Activated T-helper 17 cell treated with anti-CD3 and anti-CD28 coated beads, Interleukin-2, amount 50 U/mL, for 72 hours (primary cell): ENCODE measurements at regions not wholly inside any gene's neighbourhood (a gene's known extent, or its start where the extent isn't known, plus 50 kb on each side); places are given as distances from the start of the nearest gene placed in this dataset.

Source experiments
- ATAC-seq: fragments of 150-1000 bp; cut with Tn5 transposase; replicated peaks from 2 replicates; pipeline ENCODE4 v1.10.0; 2021; ENCODE audit warnings: mild to moderate bottlenecking, moderate library complexity
- H3K27ac Mint-ChIP-seq: one replicate; pipeline ENCODE4 v1.8.0; 2022; ENCODE audit warnings: mixed read lengths
- H3K27me3 Mint-ChIP-seq: one replicate; pipeline ENCODE4 v1.8.0; 2022; ENCODE audit warnings: mixed read lengths
- H3K36me3 Mint-ChIP-seq: one replicate; pipeline ENCODE4 v1.8.0; 2022; ENCODE audit warnings: low read depth, mild to moderate bottlenecking, mixed read lengths
- H3K4me1 Mint-ChIP-seq: one replicate; pipeline ENCODE4 v1.8.0; 2022; ENCODE audit warnings: mixed read lengths
- H3K4me3 Mint-ChIP-seq: one replicate; pipeline ENCODE4 v1.8.0; 2022; ENCODE audit warnings: mild to moderate bottlenecking, mixed read lengths
- H3K9me3 Mint-ChIP-seq: one replicate; pipeline ENCODE4 v1.8.0; 2022; ENCODE audit warnings: mixed read lengths

DNA sequence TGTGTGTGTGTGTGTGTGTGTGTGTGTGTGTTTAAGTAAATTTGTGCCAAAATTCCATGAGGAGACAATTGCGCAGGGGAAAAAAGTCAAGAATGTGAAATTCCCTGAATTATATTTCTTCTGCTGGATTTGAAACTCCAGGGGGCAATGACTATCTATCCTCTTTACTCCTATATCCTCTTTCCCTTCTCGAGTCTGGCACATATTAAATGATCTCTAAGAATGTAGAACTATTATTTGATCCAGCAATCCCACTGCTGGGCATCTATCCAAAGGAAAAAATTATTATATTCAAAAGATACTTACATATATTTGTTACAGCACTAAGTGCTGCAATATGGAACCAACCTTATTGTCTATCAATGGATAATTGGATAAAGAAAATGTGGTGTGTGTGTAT, 350.1 kb upstream of the ADAMTS9 start:
- Mint-ChIP-seq H3K27me3 (no peaks in the 10 kb centered on the region), H3K36me3 (no peaks in the 10 kb centered on the region), H3K9me3 (peaks cover 12% of the 10 kb centered on the region), H3K4me3 (no peak overlapping the region), H3K4me1 (no peaks in the 10 kb centered on the region), H3K27ac (no peak overlapping the region)
- ATAC-seq = no peak

- no peaks in the 10 kb centered on the region for H3K4me1 Mint-ChIP-seq
- H3K9me3 Mint-ChIP-seq = peaks cover 15% of the 10 kb centered on the region
- H3K4me3 Mint-ChIP-seq = no peak overlapping the region
- no peak overlapping the region for H3K27ac Mint-ChIP-seq
- no peak for ATAC-seq
- H3K36me3 Mint-ChIP-seq = no peaks in the 10 kb centered on the region
- no peaks in the 10 kb centered on the region for H3K27me3 Mint-ChIP-seq
Observed at GRCh38 chr3:65035246-65035645, 347.4 kb upstream of the ADAMTS9 start.

GRCh38 chr3:65033576-65033975, 345.8 kb upstream of the ADAMTS9 start:
- no peak overlapping the region for H3K27ac Mint-ChIP-seq
- H3K4me3 Mint-ChIP-seq = no peak overlapping the region
- ATAC-seq = no peak
- H3K36me3 Mint-ChIP-seq = no peaks in the 10 kb centered on the region
- no peaks in the 10 kb centered on the region for H3K27me3 Mint-ChIP-seq
- peaks cover 18% of the 10 kb centered on the region for H3K9me3 Mint-ChIP-seq
- no peaks in the 10 kb centered on the region for H3K4me1 Mint-ChIP-seq

DNA sequence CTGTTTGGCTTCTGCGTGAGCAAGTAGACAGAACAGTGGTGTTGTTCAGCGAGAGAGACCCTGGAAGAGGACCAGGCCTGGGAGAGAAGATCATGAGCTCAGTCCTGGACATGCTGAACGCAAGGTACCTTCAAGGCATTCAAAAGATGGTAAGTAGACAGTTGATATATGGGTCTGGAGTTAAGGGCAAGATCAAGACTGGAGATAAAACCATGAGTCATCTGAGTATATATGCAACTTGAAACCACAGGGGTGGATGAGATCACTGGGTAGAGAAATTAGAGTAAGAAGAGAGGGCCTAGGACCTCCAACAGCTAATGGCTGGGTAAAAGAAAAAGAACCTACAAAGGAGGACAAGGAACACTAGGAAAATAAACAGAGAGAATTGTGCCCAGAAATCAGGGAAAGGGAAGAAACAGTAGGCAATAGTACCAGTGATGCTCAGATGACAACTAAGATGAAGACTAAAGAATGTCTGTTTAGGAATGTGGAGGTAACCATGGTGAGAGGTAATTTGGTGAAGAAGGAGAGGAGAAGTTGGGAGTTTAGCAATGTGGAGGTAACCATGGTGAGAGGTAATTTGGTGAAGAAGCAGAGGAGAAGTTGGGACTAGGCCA, 343.2 kb upstream of the ADAMTS9 start:
- H3K27me3 Mint-ChIP-seq = no peaks in the 10 kb centered on the region
- no peak overlapping the region for H3K4me3 Mint-ChIP-seq
- ATAC-seq = no peak
- no peaks in the 10 kb centered on the region for H3K4me1 Mint-ChIP-seq
- no peak overlapping the region for H3K27ac Mint-ChIP-seq
- no peaks in the 10 kb centered on the region for H3K36me3 Mint-ChIP-seq
- peaks cover 19% of the 10 kb centered on the region for H3K9me3 Mint-ChIP-seq

DNA sequence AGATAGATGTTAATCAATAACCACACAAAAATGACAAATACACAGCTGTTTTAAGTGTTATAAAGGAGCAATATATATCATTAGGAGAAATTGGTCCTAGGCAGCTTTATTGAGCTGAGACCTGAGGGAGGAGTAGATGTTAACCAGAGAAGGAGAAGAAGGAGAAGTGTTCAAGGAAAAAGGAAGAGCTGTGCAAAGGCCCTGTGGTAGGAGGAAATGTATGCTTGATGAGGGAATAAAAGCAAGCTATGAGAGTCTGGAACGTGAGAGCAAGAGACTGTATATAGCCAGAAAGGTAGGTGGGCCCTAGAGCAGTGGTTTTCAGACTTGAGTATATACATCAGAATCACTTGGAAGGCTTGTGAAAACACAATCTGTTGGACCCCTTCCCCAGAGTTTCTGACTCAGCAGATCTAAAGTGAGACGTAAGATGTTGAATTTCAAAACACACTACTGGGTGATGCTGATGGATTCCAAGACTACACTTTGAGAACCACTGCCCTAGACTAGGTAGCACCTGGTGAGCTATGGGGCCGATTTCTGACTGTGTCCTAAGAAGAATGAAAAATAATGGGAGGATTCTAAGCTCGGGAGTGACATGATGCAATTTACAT, 342.3 kb upstream of the ADAMTS9 start:
- H3K36me3 Mint-ChIP-seq = no peaks in the 10 kb centered on the region

DNA sequence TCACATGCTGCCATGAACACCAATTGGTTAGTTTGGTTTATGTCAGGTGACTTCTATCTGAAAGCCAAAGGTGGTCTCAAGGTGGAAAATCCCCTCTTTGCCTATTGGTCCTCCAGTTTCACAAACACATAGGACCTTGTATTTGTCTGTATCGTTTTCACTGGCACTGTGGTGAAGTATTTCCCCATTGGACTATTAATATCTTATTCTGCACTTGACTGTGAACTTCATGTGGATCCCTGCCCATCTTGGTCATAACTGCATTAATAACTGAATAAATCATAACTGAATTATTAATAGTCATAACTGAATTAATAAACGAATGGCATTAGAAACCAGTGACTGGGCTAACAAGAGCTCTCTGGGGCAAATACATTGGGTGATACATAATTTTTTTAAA, 341.3 kb upstream of the ADAMTS9 start:
- no peak overlapping the region for H3K4me3 Mint-ChIP-seq
- peaks cover 28% of the 10 kb centered on the region for H3K9me3 Mint-ChIP-seq
- H3K27me3 Mint-ChIP-seq = no peaks in the 10 kb centered on the region
- H3K27ac Mint-ChIP-seq = no peak overlapping the region
- H3K36me3 Mint-ChIP-seq = no peaks in the 10 kb centered on the region
- no peaks in the 10 kb centered on the region for H3K4me1 Mint-ChIP-seq
- ATAC-seq = no peak

More for the DNA sequence above, 342.3 kb upstream of the ADAMTS9 start:
- Mint-ChIP-seq H3K4me1 (no peaks in the 10 kb centered on the region), H3K4me3 (no peak overlapping the region), H3K27ac (no peak overlapping the region), H3K27me3 (no peaks in the 10 kb centered on the region), H3K9me3 (peaks cover 23% of the 10 kb centered on the region)
- no peak for ATAC-seq

- ATAC-seq = no peak
- Mint-ChIP-seq H3K4me1 (no peaks in the 10 kb centered on the region), H3K27ac (no peak overlapping the region), H3K4me3 (no peak overlapping the region), H3K9me3 (peaks cover 31% of the 10 kb centered on the region), H3K36me3 (no peaks in the 10 kb centered on the region), H3K27me3 (no peaks in the 10 kb centered on the region)
Observed at GRCh38 chr3:65028024-65028423, 340.2 kb upstream of the ADAMTS9 start.

DNA sequence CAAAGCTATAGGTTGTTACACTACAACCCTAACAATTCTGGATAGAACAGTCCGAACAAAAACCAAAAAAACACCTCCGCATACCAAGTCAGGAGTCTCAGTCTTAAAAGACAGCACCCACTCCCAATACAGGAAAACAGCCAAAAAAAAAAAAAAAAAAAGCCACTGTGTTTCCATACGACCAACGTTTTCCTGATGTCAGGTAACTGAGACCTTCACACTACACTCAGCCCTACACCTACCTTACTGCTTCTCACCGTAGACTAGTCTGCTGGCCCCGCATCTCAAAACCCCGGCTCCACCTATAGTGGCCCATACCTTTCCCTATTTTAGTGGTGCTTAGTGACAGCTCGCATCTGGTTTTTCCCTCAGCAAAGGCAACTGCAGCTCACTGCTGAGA, 339.5 kb upstream of the ADAMTS9 start:
- no peaks in the 10 kb centered on the region for H3K27me3 Mint-ChIP-seq
- no peak for ATAC-seq
- no peak overlapping the region for H3K4me3 Mint-ChIP-seq
- no peaks in the 10 kb centered on the region for H3K36me3 Mint-ChIP-seq
- H3K9me3 Mint-ChIP-seq = peaks cover 31% of the 10 kb centered on the region
- H3K27ac Mint-ChIP-seq = no peak overlapping the region
- no peaks in the 10 kb centered on the region for H3K4me1 Mint-ChIP-seq

GRCh38 chr3:65026151-65026550, 338.4 kb upstream of the ADAMTS9 start:
- H3K9me3 Mint-ChIP-seq = peaks cover 30% of the 10 kb centered on the region
- H3K36me3 Mint-ChIP-seq = no peaks in the 10 kb centered on the region
- no peaks in the 10 kb centered on the region for H3K4me1 Mint-ChIP-seq

DNA sequence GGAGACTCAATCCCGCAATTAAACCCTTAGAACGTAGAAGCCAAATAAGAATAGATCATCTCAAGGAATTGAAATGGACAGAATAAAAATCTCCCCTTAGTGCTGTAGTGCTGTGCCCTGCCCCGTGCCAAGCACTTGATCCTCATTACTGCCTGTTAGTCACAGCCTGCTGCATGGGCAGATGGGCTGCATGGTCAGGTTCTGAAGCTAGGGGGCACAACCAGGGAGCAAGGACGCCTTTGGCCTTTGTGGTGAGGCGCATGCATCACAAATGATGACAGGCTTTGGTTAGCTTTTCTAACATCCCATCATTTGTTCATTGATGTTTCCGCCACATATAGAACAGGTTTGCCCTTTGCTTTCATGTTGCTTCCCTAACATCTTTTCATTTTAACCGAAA, 336.3 kb upstream of the ADAMTS9 start:
- H3K36me3 Mint-ChIP-seq = no peaks in the 10 kb centered on the region
- H3K9me3 Mint-ChIP-seq = peaks cover 16% of the 10 kb centered on the region
- no peak for ATAC-seq
- no peak overlapping the region for H3K27ac Mint-ChIP-seq
- no peak overlapping the region for H3K4me3 Mint-ChIP-seq
- H3K4me1 Mint-ChIP-seq = no peaks in the 10 kb centered on the region
- H3K27me3 Mint-ChIP-seq = no peaks in the 10 kb centered on the region

More at GRCh38 chr3:65026151-65026550, 338.4 kb upstream of the ADAMTS9 start:
- no peaks in the 10 kb centered on the region for H3K27me3 Mint-ChIP-seq
- no peak overlapping the region for H3K27ac Mint-ChIP-seq
- H3K4me3 Mint-ChIP-seq = no peak overlapping the region
- no peak for ATAC-seq

DNA sequence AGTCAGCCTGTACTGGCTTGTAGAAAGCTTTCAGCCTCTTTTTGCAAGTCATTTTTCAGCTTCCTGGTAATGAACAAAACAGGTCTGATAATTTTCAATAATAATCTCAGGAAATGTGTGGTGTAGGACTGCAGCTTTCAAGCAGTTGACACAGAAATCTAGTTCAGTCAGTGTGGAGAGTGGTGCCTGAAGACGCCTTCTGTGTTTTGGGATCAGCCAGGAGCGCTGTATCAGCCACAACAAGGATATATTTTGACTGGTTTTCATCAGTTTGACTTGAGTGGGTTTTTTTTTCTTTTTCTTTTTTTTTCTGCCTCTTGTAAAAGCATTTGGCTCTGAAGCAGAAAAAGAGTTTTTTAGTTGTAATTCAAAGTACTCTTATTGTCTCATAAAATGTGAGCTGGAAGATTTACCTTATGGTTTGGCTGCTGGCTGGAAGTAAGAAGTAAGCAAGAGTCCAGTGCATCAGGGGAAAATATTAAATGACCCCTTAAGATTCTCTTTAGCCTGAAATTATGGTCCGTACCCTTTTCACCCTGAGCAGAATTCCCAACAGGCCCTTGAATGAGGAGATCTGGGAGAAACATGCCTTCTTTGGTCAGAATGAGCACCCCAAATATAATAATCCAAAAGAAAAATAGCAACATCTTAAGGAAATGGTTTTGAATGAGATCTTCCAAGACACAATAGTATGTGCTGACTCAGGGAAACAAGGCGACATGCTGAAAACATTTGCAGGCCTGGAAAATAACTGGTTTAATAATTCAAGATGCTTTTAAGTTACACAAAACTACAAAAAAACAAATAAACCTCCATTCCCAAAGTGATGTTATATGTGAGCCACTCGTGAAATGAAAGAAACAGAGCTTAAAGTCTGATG, 332.7 kb upstream of the ADAMTS9 start:
- no peaks in the 10 kb centered on the region for H3K4me1 Mint-ChIP-seq
- peaks cover 8% of the 10 kb centered on the region for H3K9me3 Mint-ChIP-seq
- no peak for ATAC-seq
- no peak overlapping the region for H3K27ac Mint-ChIP-seq
- no peaks in the 10 kb centered on the region for H3K27me3 Mint-ChIP-seq
- no peak overlapping the region for H3K4me3 Mint-ChIP-seq
- H3K36me3 Mint-ChIP-seq = no peaks in the 10 kb centered on the region

DNA sequence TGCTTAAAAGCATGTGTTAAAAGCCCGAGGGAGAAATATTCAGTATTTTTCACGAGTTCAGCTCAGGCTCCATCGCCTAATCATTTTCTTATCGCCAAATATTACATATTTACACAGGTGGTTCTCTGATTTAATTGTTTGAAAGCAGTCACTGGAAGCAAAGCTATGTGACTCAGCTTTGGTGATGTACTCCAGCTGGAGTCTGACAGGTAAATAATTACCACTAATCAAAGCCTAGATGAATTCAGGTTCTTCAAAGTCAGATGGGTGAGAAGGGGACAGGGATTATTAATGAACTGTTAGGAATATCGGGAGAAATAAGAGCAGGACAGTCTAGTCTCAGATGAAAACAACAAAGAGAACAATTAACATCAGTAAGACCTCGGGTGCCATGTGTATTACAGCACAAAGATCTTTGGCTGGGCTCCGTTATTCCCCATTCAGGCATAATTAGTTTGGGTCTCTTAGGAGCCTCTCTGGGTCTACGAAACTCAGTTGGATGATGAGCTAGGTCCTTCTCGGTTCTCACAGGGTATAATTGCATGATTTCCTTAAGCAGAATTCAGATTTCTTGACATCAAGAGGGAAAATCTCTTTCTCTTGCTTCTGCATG, 331.7 kb upstream of the ADAMTS9 start:
- Mint-ChIP-seq H3K36me3 (no peaks in the 10 kb centered on the region), H3K9me3 (peaks cover 7% of the 10 kb centered on the region), H3K4me1 (no peaks in the 10 kb centered on the region), H3K4me3 (no peak overlapping the region), H3K27me3 (no peaks in the 10 kb centered on the region), H3K27ac (no peak overlapping the region)
- no peak for ATAC-seq

- no peaks in the 10 kb centered on the region for H3K27me3 Mint-ChIP-seq
- no peak for ATAC-seq
- H3K4me3 Mint-ChIP-seq = no peak overlapping the region
- H3K36me3 Mint-ChIP-seq = no peaks in the 10 kb centered on the region
- H3K27ac Mint-ChIP-seq = no peak overlapping the region
- no peaks in the 10 kb centered on the region for H3K9me3 Mint-ChIP-seq
- no peaks in the 10 kb centered on the region for H3K4me1 Mint-ChIP-seq
Observed at GRCh38 chr3:65018801-65019200, 331.0 kb upstream of the ADAMTS9 start.

- Mint-ChIP-seq H3K27me3 (no peaks in the 10 kb centered on the region), H3K9me3 (no peaks in the 10 kb centered on the region), H3K4me1 (no peaks in the 10 kb centered on the region), H3K4me3 (no peak overlapping the region), H3K27ac (no peak overlapping the region), H3K36me3 (no peaks in the 10 kb centered on the region)
- no peak for ATAC-seq
Observed at GRCh38 chr3:65017359-65017758, 329.6 kb upstream of the ADAMTS9 start.

DNA sequence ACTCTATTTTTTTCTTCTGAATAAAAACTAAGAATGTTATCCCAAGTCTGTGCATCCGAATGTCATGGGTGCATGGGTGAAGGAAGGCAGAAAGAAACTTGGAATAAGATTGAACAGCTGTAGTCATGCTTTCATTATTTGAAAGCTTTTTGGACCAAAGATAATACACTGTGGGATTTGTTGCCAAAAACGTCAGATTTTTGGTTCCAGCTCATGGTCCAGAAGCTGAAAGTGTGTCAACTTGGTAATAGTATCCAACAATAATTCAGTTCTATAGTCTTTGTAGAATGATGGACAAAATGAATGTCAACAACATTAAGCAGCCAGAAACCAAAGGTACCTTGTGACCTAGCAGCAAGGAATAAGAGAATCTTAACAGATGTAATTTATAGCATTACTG, 327.9 kb upstream of the ADAMTS9 start:
- Mint-ChIP-seq H3K27me3 (no peaks in the 10 kb centered on the region), H3K36me3 (no peaks in the 10 kb centered on the region), H3K4me1 (no peaks in the 10 kb centered on the region), H3K4me3 (no peak overlapping the region), H3K27ac (no peak overlapping the region), H3K9me3 (peaks cover 4% of the 10 kb centered on the region)
- ATAC-seq = no peak
